K562 (cell line): ENCODE measurements at regions not wholly inside any gene's neighbourhood (a gene's known extent, or its start where the extent isn't known, plus 50 kb on each side); places are given as distances from the start of the nearest gene placed in this dataset.

Experiments used
- HDAC3 ChIP-seq: fragments of 450-650 bp; IDR thresholded peaks from 2 replicates; pipeline ENCODE4 v1.6.1; 2018; ENCODE audit warnings: borderline replicate concordance, mild to moderate bottlenecking, moderate library complexity; ENCODE audit not compliant: partially characterized antibody
- HNRNPLL ChIP-seq: fragments of 200-400 bp; formaldehyde crosslinking; IDR thresholded peaks from 2 replicates; pipeline ENCODE4 v1.6.1; 2017; ENCODE audit warnings: low read length, low read depth, mild to moderate bottlenecking; ENCODE audit not compliant: poor library complexity, severe bottlenecking
- KAT8 ChIP-seq: fragments of 450-650 bp; IDR thresholded peaks from 2 replicates; pipeline ENCODE4 v1.6.1; 2016; ENCODE audit warnings: low read depth, mild to moderate bottlenecking
- NFATC3 ChIP-seq: fragments of 450-650 bp; IDR thresholded peaks from 2 replicates; pipeline ENCODE4 v1.6.1; 2017; ENCODE audit warnings: mild to moderate bottlenecking
- PHF8 ChIP-seq: fragments of 200-600 bp; sonication (generic); IDR thresholded peaks from 2 replicates; pipeline ENCODE4 v1.6.1; 2012; ENCODE audit warnings: mixed run types, mild to moderate bottlenecking, inconsistent platforms, low read length, moderate library complexity, borderline replicate concordance
- POLR2AphosphoS2 ChIP-seq: IDR thresholded peaks from 2 replicates; pipeline ENCODE4 v1.6.1; 2012; ENCODE audit warnings: low read length, improper control_type of control experiment
- POLR2B ChIP-seq: fragments of 450-650 bp; IDR thresholded peaks from 2 replicates; pipeline ENCODE4 v1.6.1; 2018; ENCODE audit warnings: low read depth; ENCODE audit not compliant: partially characterized antibody
- PTRF ChIP-seq: fragments of 450-650 bp; IDR thresholded peaks from 2 replicates; pipeline ENCODE4 v1.6.1; 2016; ENCODE audit warnings: mild to moderate bottlenecking, missing genetic modification characterization, missing compliant biosample characterization
- PURB ChIP-seq: sonication (generic); formaldehyde crosslinking; IDR thresholded peaks from 2 replicates; pipeline ENCODE4 v1.9.0; 2021; ENCODE audit warnings: low read depth, mild to moderate bottlenecking, missing genetic modification reagents
- RFX5 ChIP-seq: IDR thresholded peaks from 2 replicates; pipeline ENCODE4 v1.6.1; 2011; ENCODE audit warnings: low read depth, mild to moderate bottlenecking, improper control_type of control experiment, low read length
- TAF1 ChIP-seq: IDR thresholded peaks from 2 replicates; pipeline ENCODE4 v1.6.1; 2011; ENCODE audit warnings: mild to moderate bottlenecking, low read length, moderate library complexity; ENCODE audit not compliant: insufficient read depth, control insufficient read depth, severe bottlenecking; ENCODE audit errors: extremely low read depth
- TBP ChIP-seq: optimal IDR thresholded peaks from 2 replicates; pipeline ENCODE3; 2011; ENCODE audit warnings: low read depth, low read length, improper control_type of control experiment
- ZFP91 ChIP-seq: sonication (generic); formaldehyde crosslinking; IDR thresholded peaks from 2 replicates; pipeline ENCODE4 v1.8.0; 2022; ENCODE audit warnings: mild to moderate bottlenecking, missing genetic modification reagents
- TF ChIP-seq, protein P1 (sequence below): fragments of 450-650 bp; formaldehyde crosslinking; IDR thresholded peaks from 2 replicates; pipeline ENCODE4 v1.4.0; 2022; ENCODE audit warnings: missing genetic modification characterization
- TF ChIP-seq, protein P2 (sequence below): fragments of 450-650 bp; IDR thresholded peaks from 2 replicates; pipeline ENCODE4 v1.6.1; 2016; ENCODE audit warnings: mild to moderate bottlenecking
- TF ChIP-seq, protein P3 (sequence below): sonication (generic); formaldehyde crosslinking; IDR thresholded peaks from 2 replicates; pipeline ENCODE4 v1.8.0; 2022; ENCODE audit warnings: mild to moderate bottlenecking, missing genetic modification reagents

DNA sequence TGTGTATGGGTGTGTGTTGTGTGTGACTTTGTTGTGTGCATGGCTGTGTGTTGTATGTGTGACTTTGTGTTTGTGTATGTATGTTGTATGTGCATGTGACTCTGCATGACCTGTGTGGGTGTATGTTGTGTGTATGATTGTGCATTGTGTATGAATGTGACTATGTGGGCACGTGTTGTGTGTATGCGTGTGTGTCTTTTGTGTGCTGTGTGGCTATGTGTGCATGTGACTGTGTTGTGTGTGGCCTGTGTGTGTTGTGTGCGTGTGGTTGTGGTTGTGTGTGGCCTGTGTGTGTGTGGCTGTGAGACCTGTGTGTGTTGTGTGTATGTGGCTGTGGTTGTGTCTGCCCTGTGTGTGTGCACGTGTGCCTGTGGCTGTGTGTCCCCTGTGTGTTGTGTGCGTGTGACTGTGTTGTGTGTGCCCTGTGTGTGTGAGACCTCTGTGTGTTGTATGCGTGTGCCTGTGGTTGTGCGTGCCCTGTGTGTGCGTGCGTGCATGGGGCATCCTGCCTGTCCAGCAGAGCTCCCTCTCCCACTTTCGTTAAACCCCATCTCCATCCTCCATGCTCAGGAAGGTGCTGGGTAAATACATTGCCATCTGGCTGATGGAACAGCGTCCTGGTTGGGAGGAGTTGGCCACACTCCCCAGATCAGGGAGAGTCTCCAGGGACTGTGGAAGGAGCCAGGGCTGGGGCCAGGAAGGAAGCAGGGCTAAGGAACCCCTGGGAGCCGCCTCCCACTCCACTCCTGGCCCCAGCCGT is 90.1 kb upstream of the GSE1 start (continued):
- TF ChIP-seq PHF8 (peak; percentile 8; the same call in 1 of the 2 replicates), PURB (CRISPR knock-in tag) (no peak), TAF1 (no peak), KAT8 (no peak), HNRNPLL (no peak), TBP (no peak), RFX5 (no peak), POLR2B (no peak), POLR2AphosphoS2 (no peak), NFATC3 (no peak), PTRF (tag) (no peak), ZFP91 (CRISPR knock-in tag) (0 out of 2 replicates have a peak, but pooled peaks have one; percentile 49), HDAC3 (no peak)
- TF ChIP-seq, protein P1, sequence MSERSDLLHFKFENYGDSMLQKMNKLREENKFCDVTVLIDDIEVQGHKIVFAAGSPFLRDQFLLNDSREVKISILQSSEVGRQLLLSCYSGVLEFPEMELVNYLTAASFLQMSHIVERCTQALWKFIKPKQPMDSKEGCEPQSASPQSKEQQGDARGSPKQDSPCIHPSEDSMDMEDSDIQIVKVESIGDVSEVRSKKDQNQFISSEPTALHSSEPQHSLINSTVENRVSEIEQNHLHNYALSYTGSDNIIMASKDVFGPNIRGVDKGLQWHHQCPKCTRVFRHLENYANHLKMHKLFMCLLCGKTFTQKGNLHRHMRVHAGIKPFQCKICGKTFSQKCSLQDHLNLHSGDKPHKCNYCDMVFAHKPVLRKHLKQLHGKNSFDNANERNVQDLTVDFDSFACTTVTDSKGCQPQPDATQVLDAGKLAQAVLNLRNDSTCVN = peak; percentile 94
- TF ChIP-seq, protein P2, sequence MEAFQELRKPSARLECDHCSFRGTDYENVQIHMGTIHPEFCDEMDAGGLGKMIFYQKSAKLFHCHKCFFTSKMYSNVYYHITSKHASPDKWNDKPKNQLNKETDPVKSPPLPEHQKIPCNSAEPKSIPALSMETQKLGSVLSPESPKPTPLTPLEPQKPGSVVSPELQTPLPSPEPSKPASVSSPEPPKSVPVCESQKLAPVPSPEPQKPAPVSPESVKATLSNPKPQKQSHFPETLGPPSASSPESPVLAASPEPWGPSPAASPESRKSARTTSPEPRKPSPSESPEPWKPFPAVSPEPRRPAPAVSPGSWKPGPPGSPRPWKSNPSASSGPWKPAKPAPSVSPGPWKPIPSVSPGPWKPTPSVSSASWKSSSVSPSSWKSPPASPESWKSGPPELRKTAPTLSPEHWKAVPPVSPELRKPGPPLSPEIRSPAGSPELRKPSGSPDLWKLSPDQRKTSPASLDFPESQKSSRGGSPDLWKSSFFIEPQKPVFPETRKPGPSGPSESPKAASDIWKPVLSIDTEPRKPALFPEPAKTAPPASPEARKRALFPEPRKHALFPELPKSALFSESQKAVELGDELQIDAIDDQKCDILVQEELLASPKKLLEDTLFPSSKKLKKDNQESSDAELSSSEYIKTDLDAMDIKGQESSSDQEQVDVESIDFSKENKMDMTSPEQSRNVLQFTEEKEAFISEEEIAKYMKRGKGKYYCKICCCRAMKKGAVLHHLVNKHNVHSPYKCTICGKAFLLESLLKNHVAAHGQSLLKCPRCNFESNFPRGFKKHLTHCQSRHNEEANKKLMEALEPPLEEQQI = no peak
- TF ChIP-seq, protein P3, sequence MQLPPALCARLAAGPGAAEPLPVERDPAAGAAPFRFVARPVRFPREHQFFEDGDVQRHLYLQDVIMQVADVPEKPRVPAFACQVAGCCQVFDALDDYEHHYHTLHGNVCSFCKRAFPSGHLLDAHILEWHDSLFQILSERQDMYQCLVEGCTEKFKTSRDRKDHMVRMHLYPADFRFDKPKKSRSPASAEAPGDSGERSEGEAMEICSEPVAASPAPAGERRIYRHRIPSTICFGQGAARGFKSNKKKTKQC (CRISPR knock-in tag) = no peak
